ENCODE measurements at regions not wholly inside any gene's neighbourhood (a gene's known extent, or its start where the extent isn't known, plus 50 kb on each side); places are given as distances from the start of the nearest gene placed in this dataset.

DNA sequence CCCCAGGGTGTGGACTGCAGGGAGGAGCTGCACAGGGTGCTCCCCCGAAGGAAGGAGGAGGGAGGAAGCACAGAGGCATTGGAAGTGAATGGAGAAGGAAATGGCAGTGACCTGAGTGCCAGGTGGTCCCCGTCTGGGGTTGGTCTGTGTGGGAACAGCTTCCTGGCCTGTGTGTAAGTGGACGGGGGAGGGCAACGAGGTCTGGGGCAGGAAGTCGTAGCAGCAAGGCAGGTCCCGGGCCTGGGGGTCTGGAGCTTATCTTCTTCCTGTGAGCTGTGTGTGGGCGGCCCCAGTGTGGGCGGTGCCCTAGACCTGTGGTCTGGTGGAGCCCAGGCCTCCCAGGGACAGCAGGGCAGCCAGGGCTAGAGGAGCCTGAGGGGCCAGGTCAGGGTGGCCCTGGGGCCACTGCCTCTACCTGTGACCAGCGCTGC, 382.1 kb downstream of the TMEM121 start:
- FAIRE-seq (no peak), DNase-seq (ENCODE audit: low spot score) (no peak), ATAC-seq (no peak)
- no peak for TF ChIP-seq KDM3A (CRISPR knock-in tag; IDR thresholded peaks at IDR 0.05; ENCODE audit: low read depth)
- no peak for TF ChIP-seq CBX1 (IDR thresholded peaks at IDR 0.05; ENCODE audit: low read depth)
- BruUV-seq (replicated peaks), result no TSS peak
- no peaks in the 10 kb centered on the region for H3K36me3 ChIP-seq (replicated peaks in 1 of 2; ENCODE audit: control insufficient read depth in 1 of 2, insufficient read depth in 2 of 2, low read length in 2 of 2)
- 0 out of 2 replicates have a peak, but pooled peaks cover 2% of the 10 kb centered on the region for H4K20me1 ChIP-seq (ENCODE audit: insufficient read depth, low read length)
- H3K9me3 ChIP-seq (ENCODE audit: low read length), result no peaks in the 10 kb centered on the region
- H3K9ac ChIP-seq (ENCODE audit: insufficient read depth, low read depth, low read length), result no peak overlapping the region
- H3K4me3 ChIP-seq (replicated peaks in 1 of 3; ENCODE audit: insufficient read depth in 1 of 3, low read depth in 2 of 3, low read length in 3 of 3), result no peak overlapping the region
- H2AFZ ChIP-seq (ENCODE audit: low read length), result no peak overlapping the region
- ChIA-PET POLR2A (no interaction called here), CTCF (ENCODE audit: low intra/inter-chr PET ratio, low total read pairs) (no interaction called here)
- peaks cover 6 to 11% of the 10 kb centered on the region in 2 experiments; a peak in 4 of 5 replicates for H3K27me3 ChIP-seq (ENCODE audit: control insufficient read depth in 1 of 2, insufficient read depth in 2 of 2, low read length in 2 of 2)
- H3K4me2 ChIP-seq (ENCODE audit: low read depth, low read length), result no peak overlapping the region
- H3K79me2 ChIP-seq (ENCODE audit: insufficient read depth, low read length), result no peaks in the 10 kb centered on the region
- intact Hi-C loops (cut with micrococcal nuclease; ENCODE audit: unreplicated experiment), result no loop called here
- WGBS (ENCODE audit: low lambda C conversion rate), result 0% methylated on average over 4 of the region's 9 CpGs
- H3K27ac ChIP-seq (ENCODE audit: extremely low read length, insufficient read depth, low read length), result no peak overlapping the region
- in situ Hi-C loops (cut with HindIII; ENCODE audit: extremely low pct_ligation_motif_present, low pct_unique_long_range_greater_than_20kb), result no loop called here
- no peaks in the 10 kb centered on the region for H3K4me1 ChIP-seq (ENCODE audit: insufficient read depth, low read length)

DNA sequence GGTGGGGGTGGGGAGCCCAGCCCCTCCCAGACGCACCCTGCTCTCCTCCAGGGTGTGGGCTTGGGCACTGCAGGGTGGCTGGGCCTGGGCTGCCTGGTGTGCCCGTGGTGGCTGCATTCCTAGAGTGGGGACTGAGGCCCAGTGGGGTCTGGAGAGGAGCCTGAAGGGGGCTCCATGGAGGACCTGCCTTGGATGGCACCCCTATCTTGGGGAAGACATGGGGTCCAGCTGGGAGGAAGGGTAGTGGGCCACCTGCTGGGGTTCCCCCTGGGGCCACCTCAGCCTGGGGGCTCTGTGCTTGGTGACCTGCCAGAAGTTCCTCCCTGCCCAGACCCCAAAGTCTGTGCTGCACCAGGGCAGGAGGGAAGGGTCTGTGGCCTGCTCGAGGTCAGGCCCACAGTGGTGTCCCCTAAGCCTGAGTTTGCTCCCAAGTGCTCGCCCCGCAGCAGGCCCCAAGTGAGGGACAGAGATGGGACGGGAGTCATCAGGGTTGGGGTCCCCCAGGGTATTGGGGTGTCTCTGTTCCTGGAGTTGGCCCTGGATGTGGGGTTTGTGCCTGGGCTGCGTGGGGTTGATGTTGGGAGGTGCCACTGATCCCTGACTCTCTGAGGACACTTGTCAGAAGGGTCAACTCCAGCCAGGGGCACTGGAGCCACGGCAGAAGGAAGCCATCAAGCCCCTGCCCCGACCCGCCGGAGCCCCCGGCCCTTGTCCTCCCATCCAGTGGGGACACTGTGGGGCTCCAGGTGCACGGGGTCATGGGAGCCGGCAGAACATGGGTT, 382.9 kb downstream of the TMEM121 start:
- Histone ChIP-seq H3K27ac (ENCODE audit: extremely low read length, insufficient read depth, low read length) (no peak overlapping the region), H3K4me1 (ENCODE audit: insufficient read depth, low read length) (no peaks in the 10 kb centered on the region), H3K4me3 (replicated peaks in 1 of 3; ENCODE audit: insufficient read depth in 1 of 3, low read depth in 2 of 3, low read length in 3 of 3) (no peak overlapping the region), H3K9ac (ENCODE audit: insufficient read depth, low read depth, low read length) (no peak overlapping the region), H3K9me3 (ENCODE audit: low read length) (no peaks in the 10 kb centered on the region), H3K36me3 (replicated peaks in 1 of 2; ENCODE audit: control insufficient read depth in 1 of 2, insufficient read depth in 2 of 2, low read length in 2 of 2) (no peaks in the 10 kb centered on the region), H3K4me2 (ENCODE audit: low read depth, low read length) (no peak overlapping the region), H3K27me3 (ENCODE audit: control insufficient read depth in 1 of 2, insufficient read depth in 2 of 2, low read length in 2 of 2) (peaks cover 6 to 11% of the 10 kb centered on the region in 2 experiments; a peak in 4 of 5 replicates), H3K79me2 (ENCODE audit: insufficient read depth, low read length) (no peaks in the 10 kb centered on the region), H2AFZ (ENCODE audit: low read length) (no peak overlapping the region), H4K20me1 (ENCODE audit: insufficient read depth, low read length) (0 out of 2 replicates have a peak, but pooled peaks cover 2% of the 10 kb centered on the region)
- intact Hi-C loops (cut with micrococcal nuclease; ENCODE audit: unreplicated experiment) (no loop called here), in situ Hi-C loops (cut with HindIII; ENCODE audit: extremely low pct_ligation_motif_present, low pct_unique_long_range_greater_than_20kb) (no loop called here)
- no peak for TF ChIP-seq ATM (IDR thresholded peaks at IDR 0.05; ENCODE audit: borderline replicate concordance)
- TF ChIP-seq SIN3B (IDR thresholded peaks at IDR 0.05; ENCODE audit: low read length), result no peak
- TF ChIP-seq, protein P1, sequence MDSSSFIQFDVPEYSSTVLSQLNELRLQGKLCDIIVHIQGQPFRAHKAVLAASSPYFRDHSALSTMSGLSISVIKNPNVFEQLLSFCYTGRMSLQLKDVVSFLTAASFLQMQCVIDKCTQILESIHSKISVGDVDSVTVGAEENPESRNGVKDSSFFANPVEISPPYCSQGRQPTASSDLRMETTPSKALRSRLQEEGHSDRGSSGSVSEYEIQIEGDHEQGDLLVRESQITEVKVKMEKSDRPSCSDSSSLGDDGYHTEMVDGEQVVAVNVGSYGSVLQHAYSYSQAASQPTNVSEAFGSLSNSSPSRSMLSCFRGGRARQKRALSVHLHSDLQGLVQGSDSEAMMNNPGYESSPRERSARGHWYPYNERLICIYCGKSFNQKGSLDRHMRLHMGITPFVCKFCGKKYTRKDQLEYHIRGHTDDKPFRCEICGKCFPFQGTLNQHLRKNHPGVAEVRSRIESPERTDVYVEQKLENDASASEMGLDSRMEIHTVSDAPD (CRISPR knock-in tag; IDR thresholded peaks at IDR 0.05), result no peak
- TF ChIP-seq ZNF230 (CRISPR knock-in tag; IDR thresholded peaks at IDR 0.05), result no peak
- no peak for TF ChIP-seq ZNF382 (CRISPR knock-in tag; IDR thresholded peaks at IDR 0.05; ENCODE audit: borderline replicate concordance)
- TF ChIP-seq NR2F2 (IDR thresholded peaks at IDR 0.05; ENCODE audit: borderline replicate concordance, low read depth), result no peak
- TF ChIP-seq, protein P2, sequence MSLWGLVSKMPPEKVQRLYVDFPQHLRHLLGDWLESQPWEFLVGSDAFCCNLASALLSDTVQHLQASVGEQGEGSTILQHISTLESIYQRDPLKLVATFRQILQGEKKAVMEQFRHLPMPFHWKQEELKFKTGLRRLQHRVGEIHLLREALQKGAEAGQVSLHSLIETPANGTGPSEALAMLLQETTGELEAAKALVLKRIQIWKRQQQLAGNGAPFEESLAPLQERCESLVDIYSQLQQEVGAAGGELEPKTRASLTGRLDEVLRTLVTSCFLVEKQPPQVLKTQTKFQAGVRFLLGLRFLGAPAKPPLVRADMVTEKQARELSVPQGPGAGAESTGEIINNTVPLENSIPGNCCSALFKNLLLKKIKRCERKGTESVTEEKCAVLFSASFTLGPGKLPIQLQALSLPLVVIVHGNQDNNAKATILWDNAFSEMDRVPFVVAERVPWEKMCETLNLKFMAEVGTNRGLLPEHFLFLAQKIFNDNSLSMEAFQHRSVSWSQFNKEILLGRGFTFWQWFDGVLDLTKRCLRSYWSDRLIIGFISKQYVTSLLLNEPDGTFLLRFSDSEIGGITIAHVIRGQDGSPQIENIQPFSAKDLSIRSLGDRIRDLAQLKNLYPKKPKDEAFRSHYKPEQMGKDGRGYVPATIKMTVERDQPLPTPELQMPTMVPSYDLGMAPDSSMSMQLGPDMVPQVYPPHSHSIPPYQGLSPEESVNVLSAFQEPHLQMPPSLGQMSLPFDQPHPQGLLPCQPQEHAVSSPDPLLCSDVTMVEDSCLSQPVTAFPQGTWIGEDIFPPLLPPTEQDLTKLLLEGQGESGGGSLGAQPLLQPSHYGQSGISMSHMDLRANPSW (CRISPR knock-in tag; IDR thresholded peaks at IDR 0.05; ENCODE audit: borderline replicate concordance), result no peak
- TF ChIP-seq HNRNPK (IDR thresholded peaks at IDR 0.05; ENCODE audit: low read depth, low read length, poor library complexity, severe bottlenecking), result no peak
- no peak for TF ChIP-seq SMAD1 (CRISPR knock-in tag; IDR thresholded peaks at IDR 0.05; ENCODE audit: borderline replicate concordance, low read depth)
- TF ChIP-seq, protein P3, sequence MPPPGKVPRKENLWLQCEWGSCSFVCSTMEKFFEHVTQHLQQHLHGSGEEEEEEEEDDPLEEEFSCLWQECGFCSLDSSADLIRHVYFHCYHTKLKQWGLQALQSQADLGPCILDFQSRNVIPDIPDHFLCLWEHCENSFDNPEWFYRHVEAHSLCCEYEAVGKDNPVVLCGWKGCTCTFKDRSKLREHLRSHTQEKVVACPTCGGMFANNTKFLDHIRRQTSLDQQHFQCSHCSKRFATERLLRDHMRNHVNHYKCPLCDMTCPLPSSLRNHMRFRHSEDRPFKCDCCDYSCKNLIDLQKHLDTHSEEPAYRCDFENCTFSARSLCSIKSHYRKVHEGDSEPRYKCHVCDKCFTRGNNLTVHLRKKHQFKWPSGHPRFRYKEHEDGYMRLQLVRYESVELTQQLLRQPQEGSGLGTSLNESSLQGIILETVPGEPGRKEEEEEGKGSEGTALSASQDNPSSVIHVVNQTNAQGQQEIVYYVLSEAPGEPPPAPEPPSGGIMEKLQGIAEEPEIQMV (CRISPR knock-in tag; IDR thresholded peaks at IDR 0.05; ENCODE audit: low read depth), result no peak
- DNase-seq (ENCODE audit: low spot score), result no peak
- no TSS peak for BruUV-seq (replicated peaks)
- no peak for ATAC-seq
- ChIA-PET POLR2A (no interaction called here), CTCF (ENCODE audit: low intra/inter-chr PET ratio, low total read pairs) (no interaction called here)
- 9% methylated on average over 4 of the region's 14 CpGs for WGBS (ENCODE audit: low lambda C conversion rate)
- FAIRE-seq, result no peak

Data from HepG2 (cell line).